CD4-positive, alpha-beta T cell treated with Interferon gamma for 1 hour (primary cell): ENCODE measurements at regions not wholly inside any gene's neighbourhood (a gene's known extent, or its start where the extent isn't known, plus 50 kb on each side); places are given as distances from the start of the nearest gene placed in this dataset.

Experiments
- DNase-seq: peaks from one replicate; pipeline ENCODE4 v3.0.0-alpha.2; 2020

DNA sequence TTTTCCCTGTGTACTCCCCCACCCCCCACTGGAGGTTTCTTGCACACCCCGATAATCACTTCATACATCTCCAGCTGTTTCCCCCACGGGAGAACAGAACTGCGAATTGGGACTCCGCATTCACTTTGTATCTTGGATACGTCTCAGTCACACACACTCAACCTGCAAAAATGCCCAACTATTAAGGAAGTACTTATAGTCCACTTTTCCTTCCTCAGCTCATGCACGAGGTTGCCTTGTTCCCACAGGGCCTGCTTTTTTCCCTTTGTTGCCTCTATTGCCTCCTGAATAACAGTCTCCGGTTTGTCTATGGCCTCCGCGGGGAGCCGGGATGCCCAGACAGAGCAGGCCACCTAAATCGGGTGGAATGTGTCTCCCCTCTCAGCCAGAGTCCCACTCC is 282.3 kb downstream of the PYDC2 start:
- no peak for DNase-seq

DNA sequence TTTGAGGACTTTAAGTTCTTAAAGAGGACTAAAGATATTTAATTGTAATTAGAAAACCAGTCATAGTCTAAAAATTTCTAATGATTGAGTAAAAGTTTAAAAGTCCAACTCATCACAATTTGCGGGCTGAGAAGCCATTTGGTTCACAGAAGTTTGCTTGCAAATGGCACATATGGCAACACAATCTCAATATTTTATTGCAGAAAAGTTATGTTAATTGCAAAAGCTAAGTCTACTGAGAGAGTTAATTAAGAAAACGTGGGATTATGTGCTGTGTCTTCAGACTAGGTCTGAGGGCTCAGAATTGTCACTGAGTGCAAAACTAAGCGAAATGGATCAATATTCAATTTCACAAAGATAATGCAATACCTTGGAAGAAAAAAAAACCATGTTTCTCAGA is 289.7 kb downstream of the PYDC2 start:
- DNase-seq = no peak

DNA sequence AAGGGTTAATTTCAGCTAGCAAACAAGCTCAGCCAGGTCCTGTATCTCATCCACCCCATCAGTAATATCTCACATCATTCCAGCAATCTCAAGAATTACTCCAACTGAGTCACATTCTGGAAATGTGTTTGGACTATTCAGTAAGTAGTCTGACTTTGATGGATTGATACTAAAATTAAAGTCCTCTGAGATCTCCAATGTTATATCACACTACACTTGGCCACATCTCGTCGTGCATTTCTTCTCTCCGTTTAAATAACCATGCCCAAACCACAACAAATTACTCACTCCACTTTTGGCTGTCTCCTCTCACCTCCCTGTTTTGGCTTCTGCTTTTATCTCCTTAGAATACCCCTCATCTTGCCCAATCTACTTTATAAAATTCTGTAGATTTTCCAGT is 292.2 kb downstream of the PYDC2 start:
- DNase-seq = no peak

DNA sequence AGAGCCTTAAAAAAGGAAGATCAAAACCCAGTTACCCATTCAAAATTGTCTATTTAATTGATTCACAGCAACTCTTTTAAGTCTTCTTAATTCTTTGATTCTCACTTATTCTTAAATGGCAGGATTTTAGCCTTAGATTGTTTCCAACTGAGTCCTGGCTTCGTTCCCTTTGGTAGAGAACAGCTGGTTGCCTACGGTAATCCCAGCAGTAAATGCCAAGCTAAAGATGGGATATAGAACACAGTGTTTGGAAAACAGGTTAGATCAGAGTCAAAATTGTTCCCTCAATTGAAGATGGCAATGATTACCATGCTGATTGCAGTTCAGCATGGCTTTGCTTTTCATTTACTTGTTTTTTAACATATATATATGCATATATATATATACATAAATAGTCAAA is 300.9 kb downstream of the PYDC2 start:
- DNase-seq = no peak

DNA sequence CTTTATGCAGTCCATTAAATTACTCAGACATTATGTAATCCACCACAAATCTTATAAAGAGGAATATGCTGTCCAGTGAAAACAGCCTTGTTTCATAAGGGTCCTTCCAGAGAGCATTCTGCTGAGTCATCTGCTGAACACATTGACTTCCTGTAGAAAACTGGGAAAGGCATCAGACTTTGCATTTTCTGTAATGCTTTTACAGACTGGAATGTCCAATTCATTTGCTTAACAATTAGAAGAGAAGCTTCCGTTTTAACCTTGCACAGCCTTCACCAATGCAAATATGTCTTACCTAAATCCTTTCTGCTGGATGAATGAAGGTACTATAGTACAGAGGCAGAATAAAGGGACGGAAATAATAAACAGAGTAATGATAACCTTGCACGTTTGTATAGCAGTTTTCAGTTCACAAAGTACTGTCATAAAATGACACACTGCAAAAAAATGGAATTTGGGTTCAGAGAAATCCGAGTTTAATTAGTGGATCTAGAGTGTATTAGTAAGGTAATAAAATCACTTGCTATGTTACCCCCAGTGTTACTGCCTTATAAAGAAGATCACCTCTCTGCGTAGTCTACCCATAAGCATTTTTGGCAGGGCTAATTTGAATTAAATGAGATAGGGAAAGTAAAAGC is 301.5 kb downstream of the PYDC2 start:
- no peak for DNase-seq

DNA sequence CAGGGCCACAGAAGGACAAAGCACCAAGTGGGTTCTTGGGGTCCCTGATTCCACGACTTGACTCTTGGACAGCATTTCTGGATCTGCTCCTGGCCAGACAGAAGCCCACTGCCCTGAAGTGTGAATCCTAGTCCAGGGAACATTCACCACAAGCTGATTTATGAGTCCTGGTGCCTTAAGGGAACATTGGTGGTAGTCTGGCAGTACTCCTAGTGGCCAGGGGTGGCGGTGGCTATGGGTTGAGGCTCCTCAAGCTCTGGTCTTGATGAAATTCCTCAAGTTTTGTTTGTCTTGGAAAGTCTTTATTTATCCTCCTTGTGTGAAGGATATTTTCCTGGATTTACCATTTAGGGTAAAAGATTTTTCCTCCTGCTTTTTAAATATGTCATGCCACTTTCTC is 307.5 kb downstream of the PYDC2 start:
- no peak for DNase-seq

DNA sequence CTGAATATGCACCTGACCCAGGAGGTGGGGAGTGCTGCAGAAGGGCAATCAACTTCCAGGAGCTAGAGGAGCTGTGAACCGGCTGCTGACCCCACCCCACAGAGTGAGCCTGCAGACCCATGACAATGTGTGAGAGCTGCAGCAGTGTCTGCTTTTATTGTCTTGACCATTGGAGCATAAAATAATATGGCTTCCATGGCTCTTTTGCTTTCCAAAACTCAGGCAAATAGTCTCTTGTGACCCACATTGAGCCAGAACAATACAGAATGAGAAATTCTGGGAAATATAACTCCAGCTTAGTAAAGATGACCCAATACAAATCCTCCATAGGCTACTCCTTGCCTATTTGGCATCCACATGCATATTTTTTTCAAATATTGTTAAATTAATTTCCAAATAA is 309.6 kb downstream of the PYDC2 start:
- DNase-seq = no peak

DNA sequence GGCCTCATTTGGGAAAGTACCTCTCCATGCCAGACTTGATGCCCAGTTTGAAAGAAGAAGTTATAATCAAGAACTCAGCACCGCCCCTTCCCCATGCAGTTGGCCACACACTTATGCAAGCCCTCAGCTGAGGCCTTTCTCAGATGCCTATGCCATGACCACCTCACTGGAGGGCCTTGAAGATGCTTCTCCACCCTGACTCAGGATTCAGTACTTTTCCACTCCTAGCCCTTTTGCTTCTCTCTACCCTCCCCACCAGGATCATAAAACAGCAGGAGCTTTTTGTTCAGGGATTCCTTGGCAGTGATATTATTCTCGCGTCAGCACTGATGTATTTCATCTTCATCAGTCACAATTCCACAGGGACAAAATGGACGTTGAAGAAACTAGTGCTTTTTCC is 313.5 kb downstream of the PYDC2 start:
- no peak for DNase-seq

DNA sequence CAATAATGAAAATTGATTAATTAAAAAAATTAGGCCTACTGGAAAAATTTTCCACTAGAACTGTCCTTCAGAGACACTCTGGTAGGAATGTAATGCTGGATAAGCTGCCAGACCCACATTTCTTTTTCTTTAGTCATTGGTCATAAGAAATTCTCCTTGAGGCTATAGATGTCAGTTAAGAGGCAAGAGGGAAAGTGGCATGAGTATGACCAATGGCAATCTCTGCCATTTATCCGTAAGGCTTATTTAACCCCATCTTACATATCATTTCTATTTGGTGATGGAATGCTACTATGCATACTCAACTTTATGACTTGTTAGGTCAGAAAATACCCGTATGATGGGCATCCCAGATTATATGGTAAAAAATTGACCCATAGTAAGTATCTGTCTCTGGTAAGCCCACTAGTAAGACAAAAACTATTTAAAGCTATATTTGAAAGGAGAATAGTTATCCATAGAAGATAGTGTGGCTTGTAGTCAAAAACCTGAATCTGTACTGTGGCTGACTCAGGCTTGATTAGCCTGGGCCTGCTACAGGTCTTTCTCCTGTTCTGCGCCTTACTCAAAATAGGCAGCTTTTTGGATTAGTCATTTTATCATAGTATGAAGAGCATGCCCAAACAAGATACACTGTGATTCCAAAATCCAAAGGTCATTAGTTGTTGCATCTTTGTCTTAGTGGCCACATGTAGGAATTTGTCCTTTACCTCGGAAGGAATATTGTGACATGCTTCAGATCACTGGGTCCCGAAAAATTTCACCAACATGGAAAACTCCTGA is 314.7 kb downstream of the PYDC2 start:
- DNase-seq = no peak

DNA sequence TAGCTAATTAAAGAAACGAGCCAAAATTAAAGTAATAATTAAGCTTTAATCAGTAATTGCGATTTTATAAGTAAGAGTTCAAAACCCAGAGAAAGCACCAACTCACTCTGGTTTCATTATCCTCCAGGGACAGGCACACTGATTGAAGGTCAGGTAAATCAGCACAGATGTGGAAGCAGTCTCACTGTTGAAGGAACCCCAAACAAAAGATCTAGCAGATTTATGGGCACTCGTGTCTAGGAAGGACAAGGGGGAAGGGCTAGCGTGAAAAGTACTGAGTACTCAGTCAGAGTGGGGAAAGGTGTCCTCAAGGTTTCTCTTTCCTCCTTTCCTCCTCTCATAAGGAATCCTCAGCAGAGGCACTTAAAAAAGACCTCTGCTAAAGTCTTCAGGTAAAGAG is 320.1 kb downstream of the PYDC2 start:
- no peak for DNase-seq

DNA sequence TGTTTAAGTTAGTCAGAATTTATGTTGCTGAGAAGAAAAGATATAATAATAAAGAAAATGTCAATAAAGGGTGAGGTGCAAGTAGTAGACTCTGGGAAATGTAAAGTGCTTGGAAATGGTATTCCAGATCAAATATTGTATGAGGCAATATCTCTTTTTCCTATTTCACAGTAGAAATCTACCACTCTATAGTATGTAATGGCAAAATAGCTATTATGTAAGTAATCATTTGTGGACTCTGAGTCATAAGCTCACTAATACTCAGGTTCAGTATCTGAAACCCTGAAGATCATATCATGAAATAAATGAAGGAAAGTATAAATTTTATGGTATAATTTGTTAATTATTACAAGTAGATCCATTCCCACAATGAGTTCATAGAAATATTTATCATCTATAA is 322.1 kb downstream of the PYDC2 start:
- DNase-seq = no peak

DNA sequence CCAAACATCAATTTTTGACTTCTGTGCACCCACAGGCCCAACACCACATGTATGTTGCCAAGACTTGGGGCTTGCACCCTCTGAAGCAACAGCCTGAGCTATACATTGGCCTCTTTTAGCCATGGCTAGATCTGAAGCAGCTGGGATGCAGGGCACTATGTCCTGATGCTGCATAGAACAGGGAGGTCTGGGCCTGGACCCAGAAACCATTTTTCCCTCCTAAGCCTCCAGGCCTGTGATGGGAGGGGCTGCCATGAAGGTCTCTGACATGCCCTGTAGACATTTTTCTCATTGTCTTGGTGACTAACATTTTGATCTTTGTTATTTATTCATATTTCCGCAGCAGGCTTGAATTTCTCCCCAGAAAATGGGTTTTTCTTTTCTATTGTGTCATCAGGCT is 330.0 kb downstream of the PYDC2 start:
- no peak for DNase-seq

DNA sequence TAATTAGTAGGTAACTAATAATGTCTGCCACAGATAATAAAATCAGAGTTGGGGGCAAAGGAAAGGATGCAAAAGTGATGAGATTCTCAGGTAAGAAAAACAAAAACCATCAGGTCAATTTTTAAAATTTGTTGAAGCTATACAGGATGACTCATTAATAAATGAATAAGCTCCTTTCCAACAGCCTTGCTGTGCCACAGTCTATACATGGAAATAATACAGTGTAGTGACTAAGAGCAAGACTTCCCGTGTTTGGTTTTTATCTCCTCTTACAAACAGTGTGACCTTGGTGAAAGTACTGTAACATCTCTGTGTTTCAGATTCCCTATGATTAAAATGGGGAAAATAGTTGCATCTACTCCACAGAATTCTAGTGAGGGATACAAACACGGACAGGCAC is 331.6 kb downstream of the PYDC2 start:
- no peak for DNase-seq

DNA sequence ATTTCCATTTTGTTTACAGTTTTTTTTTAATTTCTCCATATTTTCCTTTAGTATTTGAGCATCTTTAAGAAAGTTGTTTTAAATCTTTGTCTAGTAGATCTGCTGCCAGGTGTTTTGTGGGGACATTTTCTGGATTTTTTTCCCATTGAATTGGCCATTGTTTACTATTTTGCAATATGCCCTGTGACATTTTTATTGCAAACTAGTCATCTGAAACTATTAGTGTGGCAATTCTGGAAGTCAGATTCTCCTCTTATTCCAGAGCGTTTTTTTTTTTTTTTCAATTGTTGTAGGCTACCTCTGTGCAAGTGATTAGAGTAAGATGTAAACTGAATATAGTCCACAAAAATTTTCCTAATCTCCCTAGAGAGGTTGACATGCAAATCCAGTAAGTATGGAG is 334.2 kb downstream of the PYDC2 start:
- no peak for DNase-seq

DNA sequence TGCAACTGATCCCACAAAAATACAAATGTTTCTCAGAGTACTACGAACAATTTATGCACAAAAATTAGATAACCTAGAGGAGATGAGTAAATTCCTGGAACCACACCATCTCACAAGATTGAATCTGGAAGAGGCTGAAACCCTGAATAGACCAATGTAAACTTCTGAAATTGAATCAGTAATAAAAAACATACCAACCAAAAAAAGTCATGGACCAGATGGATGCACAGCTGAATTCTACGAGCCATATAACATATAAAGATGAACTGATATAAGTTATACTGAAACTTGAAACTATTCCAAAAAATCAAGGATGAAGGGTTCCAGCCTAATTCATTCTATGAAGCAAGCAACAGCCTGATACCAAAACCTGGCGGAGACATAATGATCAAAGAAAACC is 336.3 kb downstream of the PYDC2 start:
- DNase-seq = no peak

DNA sequence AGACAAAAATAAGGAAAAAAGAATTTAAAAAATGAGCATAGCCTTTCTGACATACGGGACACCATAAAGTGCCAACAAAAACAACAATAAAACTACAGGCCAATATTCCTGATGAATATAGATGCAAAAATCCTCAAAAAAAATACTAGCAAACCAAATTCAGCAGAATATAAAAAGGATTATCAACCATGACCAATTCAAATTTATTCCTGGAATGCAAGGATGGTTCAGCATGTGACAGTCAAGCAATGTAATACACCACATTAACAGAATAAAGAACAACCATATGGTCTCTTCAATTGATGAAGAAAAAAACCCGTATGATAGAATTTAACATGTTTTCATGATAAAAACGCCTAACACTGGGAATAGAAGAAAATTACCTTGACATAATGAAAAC is 341.7 kb downstream of the PYDC2 start:
- no peak for DNase-seq

DNA sequence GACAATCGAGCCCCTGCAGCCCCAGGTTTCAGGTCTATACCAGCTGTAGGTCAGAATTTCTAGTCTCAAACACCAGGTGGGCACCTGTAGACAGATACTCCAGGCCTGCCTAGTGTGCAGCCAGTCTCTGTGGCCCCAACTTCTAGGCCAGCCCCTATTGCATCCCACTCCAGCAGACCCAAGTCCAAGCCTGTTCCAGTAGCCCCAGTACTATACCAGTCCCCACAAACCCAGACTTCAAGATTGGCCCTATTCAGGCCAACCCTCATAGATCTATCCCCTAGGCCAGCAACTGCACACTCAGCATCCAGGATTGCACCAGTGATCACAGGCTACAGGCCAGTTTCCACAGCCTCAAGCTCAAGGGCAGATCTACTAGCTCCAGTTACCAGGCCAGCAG is 344.0 kb downstream of the PYDC2 start:
- DNase-seq = no peak

DNA sequence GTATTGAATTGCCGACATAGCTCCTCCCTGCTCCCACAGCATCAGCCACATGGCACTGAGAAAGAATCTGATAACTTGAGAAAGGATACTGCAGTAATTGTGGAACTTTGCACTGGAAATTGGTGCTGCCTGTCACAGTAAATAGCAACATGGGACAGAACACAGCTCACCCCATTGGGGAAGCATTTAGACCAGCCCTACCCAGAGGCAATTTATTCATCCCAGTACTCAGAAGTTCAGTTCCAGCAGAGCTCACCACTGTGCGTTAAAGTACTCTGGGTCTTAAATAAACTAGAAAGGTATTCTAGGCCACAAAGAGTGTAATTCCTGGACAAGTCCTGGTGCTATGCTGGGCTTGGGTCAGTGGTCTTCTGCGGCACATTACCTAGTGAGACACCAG is 347.1 kb downstream of the PYDC2 start:
- DNase-seq = no peak

DNA sequence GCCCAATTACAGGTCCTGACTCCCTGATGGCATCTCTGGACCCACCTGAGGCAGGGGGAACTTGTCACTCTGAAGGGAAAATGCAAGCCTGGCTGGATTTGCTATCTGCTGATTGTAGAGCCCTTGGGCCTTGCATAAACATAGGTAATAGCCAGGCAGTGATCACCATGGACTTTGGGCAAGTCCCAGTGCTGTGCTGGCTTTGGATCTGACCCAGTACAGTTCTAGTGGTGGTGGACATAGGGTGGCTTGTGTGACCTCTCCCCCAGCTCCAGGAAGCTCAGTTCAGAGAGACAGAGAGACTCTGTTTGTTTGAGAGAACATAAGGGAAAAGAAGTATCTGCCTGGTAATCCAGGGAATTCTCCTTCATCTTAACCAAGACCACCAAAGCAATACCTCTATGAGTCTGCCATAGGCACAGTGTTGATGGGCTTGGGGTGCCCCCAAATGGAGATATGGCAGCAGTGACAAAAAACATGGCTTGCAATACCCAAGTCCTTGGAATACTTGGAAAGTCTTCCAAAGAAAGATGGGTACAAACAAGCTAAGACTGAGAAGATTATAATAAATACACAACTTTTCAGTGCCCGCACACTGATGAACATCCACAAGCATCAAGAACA is 348.5 kb downstream of the PYDC2 start:
- DNase-seq = no peak

DNA sequence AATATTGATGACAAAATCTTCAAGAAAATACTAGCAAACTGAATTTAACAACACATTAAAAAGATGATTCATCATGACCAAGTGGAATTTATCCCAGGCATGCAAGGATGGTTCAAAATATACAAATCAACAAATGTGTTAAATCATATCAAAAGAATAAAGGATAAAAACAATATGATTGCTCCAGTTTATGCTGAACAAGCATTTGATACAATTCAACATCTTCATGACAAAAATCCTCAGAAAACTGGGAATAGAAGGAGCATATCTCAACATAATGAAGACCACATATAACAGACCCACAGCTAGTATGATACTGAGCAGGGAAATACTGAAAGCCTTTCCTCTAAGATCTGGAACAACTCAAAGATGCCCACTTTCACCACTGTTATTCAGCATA is 352.3 kb downstream of the PYDC2 start:
- DNase-seq = no peak

DNA sequence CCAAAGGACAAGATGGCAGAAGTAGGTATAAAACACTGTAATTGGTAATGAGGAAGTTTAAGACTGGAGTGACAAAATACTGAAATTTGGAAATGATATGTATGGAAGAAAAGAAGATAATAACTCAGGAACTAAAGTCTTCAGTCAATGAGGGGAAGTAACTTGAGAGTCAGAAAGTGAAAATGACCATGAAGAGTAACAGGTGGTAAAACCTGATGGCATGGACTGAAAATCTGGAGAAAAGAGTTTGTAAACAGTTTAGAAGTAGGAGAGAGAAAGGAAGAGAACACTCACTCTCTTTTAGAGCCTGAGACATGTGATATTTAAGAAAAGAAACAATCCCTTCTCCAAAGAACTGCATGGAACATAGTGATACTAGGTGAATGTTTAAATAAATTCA is 387.9 kb downstream of the PYDC2 start:
- DNase-seq = no peak

DNA sequence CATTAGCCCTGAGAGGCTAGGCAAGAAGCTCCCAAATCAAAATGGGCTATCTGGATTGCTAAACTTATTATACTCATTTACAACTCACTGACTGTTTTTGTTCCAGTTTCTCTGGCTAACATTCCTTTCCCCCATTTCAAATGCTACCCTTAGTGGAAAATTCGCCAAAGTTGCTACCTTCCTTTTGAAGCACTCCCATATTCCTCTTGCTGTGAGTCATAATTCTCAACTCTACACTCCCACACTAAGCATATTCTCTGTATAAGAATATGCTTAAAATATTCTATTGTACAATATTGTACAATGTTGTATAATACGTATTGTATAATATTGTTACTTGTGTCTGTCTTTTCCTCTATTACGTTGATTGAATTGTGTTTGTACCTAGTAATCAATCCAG is 398.6 kb downstream of the PYDC2 start:
- DNase-seq = no peak

DNA sequence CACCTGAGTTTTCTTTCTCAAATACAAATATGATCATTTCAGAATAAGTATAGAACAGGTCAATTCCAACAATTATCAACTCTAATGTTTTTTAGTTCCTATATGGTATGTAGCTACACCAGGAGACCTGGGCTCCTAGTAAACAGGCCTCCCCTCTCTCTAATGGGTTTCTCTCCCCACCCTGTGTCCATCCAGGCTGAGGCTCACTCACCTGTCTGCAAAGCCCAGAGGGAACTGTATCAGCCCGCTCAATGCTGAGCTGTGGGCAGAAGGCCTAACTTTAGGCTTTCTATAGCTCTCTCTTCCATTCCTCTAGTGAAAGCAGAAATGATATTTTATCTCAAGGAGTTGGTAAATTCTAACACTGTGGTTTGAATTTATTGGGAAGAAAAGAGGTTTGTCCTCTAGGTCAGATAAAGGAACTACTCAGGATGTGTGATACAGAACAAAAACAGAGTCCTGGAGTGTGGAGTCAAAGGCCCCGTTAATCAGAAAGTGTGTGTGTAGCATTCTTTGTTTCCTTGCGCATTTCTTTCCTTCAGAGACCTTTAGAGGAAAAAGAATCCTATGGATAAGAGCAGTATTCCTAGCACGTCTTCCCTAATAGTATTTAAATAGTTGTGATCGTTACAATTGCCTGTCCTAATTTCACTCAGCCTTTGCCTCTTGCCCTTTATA is 408.9 kb downstream of the PYDC2 start:
- no peak for DNase-seq

DNA sequence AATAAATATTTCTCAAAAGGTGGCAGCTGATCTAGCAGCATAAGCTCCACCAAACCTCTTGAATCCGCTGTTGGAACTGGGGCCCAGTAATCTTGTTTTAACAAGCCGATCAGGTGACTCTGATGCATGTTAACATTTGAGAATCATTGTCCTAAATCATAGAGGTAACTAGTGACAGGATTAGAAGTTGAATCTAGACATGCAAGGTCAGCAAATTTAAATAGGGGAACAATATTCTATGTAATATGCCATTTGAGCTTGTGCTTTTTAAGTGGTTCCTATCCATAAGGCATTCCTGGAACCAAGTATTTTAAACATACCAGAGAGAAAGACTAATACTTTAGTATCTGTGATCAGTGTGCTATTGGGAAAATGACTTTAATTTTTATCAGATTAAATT is 412.8 kb downstream of the PYDC2 start:
- no peak for DNase-seq
